HG03520 (cell line): ENCODE measurements at regions not wholly inside any gene's neighbourhood (a gene's known extent, or its start where the extent isn't known, plus 50 kb on each side); places are given as distances from the start of the nearest gene placed in this dataset.

Experiments used
- ATAC-seq: cut with Tn5 transposase; IDR thresholded peaks from one replicate; pipeline ENCODE4 v1.9.1; 2021; ENCODE audit warnings: mild to moderate bottlenecking, moderate library complexity; ENCODE audit not compliant: unreplicated experiment

DNA sequence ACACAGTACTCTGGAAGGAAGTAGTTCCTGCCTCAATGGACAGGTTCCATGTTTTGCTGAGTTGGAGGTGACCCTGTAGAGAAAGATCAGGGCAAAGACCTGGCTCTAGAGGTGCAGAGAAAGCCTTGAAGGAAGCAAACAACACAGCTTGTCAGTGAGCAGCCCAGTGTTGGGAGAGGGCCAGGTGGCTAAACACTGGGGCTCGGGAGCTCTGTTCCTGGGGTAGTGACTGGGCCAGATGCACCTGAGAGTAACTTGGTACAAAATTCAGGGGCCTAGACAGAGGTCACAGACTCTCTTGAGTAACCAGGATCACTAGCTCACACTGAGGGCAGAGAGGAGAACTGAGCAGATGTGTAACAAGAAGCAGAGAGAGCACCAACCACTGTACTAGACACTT is 138.4 kb upstream of the NALF2 start:
- no peak for ATAC-seq

DNA sequence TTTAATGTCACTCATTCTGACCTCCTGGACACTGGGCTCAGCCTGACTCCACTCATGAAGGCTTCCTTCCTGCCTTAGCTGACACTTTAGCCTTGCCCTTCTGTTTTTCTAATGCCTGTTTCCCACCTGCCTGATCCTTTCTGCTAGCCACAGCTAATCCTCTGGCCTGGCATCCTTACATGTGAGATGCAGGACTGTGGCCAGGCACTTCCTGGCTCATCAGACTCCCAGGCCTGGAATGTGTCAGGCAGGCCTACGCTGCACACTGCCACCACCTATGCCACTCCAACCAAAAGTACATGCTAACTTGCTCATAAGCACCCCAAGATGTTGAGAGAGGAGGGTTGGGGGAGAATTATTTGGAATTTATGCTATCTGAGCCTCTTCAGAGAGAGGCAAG is 138.8 kb upstream of the NALF2 start:
- ATAC-seq, result no peak

DNA sequence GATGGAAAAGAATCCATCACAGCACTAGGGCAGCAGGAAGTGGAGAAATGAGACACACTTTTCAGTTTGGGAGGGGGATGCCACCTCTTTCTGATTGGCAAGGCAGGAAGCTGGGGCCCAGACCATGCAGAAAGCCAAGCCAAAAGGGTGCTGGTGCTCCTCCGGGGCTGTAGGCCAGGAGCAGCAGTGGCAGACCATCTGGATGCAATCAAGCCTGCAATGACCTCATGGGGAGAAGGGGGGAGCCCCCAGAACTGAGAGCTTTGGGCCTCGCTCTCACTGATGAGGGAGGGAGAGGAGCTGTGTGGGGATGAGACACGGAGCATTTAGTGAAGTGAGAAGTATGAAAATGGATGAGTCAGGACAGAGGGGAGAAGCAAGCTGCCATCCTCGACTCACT is 141.3 kb upstream of the NALF2 start:
- ATAC-seq, result no peak

DNA sequence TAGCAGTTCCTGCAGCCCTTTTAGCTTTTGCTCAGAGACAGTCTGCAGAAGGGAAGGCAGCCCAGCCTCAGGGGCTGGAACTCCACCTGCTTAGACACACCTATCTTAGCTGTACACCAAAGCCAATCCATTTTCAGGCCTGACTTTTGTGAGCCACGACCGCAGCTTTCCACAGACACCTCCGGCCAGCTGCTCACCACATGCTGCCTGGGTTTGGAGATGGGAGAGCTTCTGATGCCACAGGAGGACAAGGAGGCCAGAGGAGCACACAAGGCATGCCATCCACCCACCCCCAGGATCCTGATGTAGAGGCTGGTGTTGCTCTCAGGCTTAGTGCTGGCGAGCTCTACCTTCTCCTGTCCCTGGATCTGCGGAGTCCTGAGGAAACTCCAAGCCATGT is 141.8 kb upstream of the NALF2 start:
- ATAC-seq, result no peak

DNA sequence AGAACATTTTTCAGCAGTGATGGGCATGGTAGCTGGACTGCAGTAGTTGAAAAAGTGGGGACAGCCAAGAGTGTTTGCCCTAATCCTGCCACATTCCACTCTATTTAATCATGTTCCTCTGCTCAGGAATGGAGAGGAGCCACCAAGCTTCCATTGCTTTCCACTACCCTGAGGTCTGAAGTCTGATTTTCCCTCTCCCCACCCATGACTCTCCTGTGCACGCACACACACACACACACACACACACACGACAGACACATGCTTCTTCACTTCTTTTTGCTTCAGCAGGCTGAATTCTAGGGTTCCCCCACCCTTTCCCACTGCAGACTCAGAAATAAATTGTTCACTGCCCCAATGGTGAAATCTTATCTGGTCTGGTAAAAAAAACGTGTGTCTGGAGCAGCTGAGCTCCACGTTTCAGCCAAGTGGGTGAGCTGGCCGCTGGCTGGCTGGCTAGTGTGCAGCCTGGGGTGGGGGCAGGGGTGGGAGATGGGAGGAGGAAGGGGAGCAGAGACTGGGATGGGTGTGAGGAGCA is 142.7 kb upstream of the NALF2 start:
- ATAC-seq, result no peak

DNA sequence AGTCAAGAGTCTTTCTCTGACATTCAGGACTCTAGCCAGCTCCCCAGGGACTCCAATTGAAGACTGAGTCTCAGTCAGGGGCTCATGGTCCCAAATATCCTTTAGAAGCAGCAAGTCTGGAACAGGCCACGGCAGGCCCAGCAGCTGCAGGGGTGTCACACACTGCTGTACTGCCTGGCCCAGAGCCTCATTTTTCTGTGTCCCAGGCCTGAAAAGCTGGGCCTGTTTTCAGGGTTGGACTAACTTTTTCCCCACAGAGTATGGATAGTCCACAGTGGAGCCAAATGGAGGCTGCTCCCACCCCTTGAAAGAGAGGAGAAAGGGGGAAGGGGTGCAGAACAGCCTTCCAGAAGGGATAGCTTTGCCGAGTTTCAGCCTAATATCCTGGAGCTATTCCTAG is 146.8 kb upstream of the NALF2 start:
- no peak for ATAC-seq

DNA sequence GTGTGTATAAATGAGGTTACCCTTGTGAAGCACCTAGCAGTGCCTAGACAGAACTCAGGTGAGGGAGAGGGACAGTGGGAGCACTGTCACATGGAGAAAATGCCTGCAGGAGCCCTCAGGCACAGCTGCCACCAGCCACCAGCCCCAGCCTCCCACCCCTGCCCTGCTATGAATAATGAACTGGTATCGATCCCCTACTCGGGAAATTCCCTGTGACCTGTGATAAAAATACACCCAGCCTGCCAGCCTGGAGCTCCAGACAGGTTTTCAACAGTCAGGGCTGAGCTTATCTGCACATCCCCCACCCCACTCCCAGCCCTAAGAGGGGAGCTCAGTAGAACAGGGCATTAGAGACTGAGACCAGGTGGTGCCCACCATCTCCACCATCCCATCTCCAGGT is 159.6 kb upstream of the PJA1 start:
- no peak for ATAC-seq

DNA sequence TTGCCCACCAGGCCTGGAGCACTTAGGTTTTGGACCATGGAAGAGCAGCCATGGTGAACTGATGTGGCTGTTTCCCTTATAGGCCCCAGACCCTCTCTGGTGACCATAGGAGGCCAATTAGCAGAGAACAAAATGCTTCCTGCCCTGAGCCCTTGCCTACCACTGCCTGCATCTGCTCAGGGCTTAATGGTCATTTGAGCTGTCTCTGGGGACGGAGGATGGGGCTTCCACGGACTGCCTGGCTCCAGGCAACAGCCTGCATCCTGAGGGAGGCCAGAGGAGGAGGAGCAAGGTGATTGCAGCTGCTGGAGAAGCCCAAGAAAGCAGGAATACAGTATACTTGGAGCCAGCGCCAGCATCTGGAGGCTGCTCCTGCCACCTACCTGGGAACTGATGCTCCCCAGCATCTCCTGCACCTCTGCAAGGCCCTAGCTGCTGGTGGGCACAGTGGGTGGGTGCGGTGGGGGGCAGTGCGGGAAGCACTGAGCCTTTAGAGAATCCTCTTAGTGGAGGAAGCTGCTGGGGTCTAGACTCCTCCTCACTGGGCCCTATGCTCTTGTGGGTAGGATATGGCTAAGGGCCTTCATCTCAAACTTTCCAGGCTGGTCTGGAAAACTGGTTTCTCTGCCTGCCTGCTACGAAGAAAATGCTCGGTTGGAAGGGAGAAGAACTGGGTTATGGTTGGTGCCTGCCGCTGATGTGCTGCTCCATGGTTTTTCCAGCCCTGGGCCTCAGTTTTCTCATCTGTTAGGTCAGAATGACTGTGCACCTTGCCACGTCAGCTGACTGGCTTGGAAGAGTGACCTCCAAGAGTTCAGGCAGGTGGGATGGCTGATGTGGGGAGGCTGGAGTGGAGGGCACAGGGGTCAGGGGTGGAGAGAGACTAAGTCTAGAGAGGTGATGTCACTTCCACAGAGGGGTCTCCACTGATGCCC is 158.8 kb upstream of the PJA1 start:
- ATAC-seq, result no peak

DNA sequence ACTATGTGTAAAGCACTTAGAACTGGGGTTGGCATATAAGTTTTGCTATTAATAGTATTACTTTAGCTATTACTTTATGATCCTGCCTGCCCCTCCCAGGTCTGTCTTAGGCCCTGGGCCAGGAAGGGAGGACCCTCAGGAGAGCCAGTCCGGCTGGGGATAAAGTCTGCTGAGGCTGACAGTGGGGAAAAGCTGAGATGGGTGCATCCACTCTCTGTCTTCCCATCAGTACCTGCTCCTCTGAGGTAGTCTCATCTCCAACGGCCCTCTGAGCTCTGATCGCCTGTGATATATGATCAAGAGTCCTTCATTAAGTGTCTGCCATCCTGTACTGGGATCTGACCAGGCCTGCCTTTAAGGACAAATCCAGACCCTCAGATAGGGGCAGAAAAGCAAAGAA is 156.5 kb upstream of the PJA1 start:
- no peak for ATAC-seq

DNA sequence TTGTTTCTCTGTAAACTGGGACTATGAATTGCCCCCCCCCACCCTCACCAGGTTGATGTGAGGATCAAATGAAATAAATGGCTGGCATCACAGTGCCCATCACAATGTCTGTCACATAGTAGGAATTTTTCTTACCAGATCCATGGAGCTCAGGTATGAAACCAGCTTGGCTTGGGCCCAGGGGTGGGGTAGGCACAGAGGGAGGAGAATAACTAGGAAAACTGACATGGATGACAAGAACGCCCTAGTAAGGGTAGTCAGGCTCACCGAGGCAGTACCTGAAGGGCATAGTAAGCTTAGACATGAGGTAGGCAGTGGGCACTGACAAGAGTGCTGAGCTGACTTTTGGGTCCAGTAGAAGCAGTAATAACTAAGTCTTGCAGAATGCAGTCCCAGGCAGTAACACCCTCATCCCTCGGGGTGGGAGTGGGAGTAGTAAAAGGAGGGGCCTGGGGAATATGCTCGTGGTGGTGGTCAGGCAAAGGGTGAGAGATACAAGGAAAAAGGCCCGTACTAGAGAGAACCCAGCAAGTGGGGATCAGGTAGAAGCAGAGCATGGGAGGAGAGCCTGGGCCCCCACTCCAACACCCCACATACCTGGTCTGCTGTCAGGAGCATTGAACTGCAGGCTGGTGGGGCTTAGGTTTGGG is 155.9 kb upstream of the PJA1 start:
- no peak for ATAC-seq

DNA sequence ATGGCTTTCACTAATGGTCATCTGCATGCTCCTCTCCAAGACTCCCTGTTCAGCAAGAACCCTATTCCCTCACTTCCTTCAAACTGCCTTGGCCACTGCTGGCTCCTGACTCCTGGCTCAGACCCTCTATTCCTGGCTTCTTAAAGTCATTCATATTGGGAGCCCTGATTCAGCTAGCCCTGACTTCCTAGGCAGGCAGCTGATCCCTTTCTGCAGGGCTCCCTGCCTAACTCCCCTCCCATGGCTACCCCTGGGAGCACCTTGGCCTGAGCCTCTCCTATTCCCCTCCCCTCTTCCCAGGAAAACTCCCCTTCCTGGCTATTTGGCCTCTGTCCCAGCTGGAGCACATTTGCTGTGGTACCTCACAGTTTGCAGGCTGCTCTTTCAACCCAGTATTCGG is 154.9 kb upstream of the PJA1 start:
- no peak for ATAC-seq

DNA sequence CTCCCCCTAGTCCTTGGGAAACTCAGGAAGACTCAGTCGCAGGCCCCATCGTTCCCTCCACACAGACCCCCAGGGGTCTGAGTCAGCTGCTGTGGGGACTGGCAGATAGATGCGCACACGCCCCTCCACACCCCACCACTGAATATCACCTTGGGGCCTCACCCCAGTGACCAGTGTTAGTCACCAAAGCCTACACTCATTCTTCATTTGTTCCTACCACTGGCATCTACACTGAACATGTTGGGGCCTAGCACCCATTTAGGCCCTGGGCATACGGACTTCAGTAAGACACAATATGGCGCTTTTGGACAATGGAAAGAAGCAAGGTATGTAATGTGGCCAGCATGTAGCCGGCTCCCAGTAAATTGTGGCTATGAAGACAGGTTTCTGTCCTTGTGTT is 154.1 kb upstream of the PJA1 start:
- no peak for ATAC-seq

DNA sequence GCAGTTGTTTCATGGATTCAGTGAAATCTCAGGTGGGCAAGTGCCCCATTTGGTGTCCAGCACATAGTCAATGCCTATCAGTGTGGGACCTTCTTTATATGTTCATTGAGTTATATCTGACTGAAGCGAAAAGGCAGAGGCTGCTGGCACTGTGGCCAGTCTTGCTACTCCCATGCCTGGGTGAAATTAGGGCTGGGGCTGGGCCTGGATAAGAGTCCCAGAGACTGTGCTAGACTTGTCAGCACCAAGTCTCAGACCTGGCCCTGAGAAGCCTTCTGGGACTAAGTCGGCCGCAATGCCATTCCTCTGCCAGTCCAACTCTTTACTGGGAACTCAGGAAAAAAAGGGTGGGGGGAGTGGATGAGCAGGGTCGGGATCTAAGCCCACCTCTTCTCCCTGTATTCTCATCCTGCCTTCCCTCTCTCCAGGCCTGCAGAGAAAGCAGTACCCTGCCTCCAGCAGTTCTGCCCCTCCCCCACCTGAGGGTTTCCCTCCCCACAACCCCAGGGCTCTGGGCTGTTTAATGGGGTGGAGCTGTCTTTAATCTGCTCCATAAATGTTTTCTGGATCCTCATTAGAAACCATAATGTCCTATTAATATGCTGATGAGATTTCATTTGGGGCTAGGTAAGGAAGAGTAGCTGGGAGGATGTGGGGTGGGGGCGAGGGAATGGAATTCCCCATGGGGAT is 153.5 kb upstream of the PJA1 start:
- ATAC-seq, result no peak

DNA sequence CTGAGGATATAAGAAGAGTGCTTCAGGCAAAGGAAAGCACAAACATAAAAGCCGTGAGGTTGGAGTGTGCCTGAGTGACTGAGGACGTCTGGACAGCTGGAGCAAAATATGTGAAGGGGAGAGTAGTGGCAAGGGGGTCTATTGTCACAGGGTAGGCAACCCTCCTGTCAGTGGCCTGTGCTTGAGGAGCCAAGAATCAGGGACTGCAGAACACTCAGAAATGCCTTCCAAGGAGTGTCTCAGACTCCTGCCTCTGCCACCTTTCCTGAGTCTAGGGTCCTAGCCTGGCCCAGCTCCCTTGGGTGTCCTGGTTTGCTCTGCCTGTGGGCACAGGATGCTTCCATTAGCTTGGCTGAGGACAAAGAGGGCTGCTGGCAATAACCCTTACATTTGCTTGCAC is 152.5 kb upstream of the PJA1 start:
- ATAC-seq, result no peak

DNA sequence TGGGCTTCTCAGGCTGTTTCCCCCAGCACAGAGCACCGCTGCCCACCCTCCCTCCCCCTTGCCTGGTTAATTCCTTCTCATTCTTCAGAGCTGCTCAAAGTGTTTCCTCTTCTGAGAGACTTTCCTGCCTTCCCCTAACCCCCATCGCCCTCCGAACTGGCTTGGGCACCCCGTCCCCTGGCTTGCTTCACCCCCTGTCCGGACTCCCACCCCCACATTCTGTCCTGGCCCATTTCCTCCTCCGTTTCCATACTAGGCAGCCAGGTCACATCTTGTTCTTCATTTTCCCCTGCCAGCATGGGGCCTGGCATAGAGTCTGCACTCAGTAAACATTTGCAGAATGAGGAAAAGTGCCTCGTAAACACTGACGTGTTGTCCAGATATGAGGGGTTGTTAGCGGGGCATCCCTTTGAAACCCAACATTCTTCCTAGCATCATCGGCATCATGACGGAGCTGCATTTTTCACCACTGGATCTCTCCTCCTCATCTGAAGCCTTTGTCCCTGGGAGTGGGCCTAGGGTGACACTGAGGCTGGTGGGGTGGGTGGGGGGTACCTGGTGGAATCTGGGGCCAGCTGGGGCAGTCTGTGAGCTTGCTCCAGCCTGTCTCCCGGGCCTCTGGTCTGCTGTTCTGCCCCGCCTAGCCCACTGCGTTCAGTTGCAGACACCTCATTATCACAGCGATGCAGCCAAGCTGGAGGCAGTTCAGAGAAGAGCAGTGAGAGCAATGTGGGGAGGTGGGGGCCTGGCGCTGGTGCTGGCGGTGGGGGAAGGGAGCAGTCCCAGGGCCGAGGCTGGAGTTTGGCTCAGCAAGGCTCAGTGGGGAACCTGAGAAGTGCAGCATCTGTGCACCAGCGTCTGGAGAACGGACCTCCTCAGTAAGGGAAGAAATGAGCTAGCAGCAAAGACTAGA is 149.4 kb upstream of the PJA1 start:
- ATAC-seq, result no peak

DNA sequence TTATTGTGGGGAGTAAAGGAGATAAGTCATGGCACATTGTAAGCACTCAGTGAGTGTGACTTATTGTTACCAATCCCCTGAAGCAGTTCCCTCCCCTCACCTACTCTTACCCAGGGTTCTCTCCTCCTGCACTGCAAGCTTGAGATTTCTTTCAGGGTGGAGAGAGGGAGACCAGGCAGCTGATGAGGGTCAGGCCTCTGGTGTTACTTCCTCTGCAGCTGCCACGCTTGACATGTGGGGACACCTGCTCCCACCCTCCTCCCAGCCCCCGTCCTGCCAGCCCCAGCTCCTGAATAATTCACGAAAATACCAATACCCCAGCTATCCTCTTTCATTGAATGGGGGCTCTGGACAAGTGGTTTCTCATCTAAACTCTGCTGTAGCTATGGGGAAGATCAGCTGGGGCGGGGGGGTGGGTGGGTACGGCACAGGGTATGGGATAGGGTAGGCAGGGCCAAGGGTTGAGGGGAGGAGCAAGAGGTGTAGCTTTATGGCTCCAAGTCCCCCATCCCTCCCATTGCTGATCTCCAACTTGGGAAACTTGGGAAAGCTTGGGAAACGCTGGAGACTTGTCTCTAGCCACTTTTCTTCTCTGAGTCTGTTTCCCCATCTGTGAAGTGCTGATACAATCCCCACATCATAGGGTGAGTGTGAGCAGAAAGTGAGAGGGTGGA is 148.5 kb upstream of the PJA1 start:
- ATAC-seq, result no peak

DNA sequence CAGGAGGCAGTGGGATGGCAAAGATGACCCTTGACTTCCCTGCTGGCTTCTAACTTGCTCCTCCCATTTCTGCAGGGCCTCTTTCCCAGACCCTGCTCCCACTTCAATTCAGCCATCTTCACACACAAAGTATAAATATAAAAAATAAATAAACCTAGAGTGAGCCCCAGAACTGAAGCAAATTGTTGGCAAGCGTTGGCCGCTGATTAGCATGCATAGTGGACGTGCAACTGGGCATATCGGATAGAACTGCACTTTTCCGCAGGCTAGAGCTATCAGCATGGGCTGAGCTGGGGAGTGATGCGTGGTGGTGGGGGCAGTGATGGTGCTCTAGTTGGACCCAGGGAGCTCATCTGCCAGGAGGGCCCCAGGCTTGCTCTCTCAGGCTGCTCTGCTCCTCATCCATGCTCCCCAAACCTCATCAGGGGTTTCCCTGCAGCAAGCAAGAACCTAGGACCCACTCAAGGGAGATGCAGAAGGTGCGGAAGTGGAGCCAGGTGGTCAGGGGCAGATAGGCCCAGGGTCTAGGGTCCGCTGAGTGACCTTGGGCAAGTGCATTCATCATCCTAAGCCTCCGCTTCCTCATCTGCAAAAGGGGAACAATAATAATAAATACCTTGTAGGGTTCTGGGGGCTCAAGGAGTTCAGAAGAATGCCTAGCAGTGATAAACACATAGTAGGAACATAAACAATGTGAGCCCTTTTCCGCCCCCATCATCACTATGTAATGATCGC is 146.8 kb upstream of the PJA1 start:
- ATAC-seq, result no peak

DNA sequence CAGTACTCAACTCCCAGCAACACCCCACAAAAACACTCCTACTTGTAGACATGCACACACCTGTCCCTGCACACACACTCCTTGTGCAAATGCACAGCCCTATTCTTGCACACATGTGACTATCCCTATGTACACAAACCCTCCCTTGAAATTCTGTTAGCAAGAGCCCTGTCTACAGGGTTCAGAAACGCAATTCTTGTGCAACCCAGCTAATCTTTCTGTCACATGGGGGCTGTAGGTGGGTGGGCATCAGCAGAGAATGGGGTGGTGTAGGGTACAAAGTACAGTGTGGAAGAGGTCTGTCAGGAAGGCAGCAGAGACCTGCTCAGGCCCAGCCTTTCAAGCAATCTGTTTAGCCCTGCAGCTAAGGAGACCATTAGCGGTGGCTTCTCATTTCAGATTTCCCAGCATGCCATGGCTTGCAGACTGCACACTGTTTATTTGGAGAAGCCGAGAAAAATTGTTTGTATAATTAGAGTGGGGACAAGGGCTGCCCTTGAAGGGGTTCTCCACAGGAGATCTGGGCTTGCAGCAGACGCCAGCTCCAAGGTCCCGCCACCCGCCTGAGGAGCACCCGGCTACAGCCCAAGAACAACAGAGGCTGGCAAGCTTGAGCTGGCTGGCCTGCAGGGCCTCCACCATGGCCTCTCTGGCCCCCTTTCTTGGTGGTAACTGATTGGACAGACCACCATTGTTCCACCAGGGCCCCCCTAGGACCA is 144.0 kb upstream of the PJA1 start:
- no peak for ATAC-seq

DNA sequence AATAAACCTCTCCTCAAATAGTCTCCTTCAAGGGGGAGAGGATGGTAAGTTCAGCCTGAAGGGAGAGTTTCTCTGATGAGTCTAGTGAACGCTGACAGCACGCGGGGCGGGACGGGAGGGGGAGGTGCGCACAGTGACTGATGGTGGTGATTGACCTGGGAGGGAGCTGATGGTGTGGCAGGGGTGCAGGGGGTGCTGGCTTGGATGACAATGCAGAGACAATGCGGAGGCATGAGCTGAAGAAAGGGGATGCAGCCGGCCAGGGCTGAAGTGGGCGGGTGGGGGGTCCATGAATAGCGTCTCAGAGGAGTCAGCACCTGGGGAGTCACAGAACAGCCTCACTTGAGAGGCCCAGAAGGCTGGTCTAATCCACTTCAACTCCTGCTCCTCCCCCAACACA is 142.5 kb upstream of the PJA1 start:
- ATAC-seq, result no peak
